Activated naive CD8-positive, alpha-beta T cell treated with anti-CD3 and anti-CD28 coated beads for 36 hours (primary cell): ENCODE measurements at regions not wholly inside any gene's neighbourhood (a gene's known extent, or its start where the extent isn't known, plus 50 kb on each side); places are given as distances from the start of the nearest gene placed in this dataset.

Experiments used
- DNase-seq: peaks from one replicate; pipeline ENCODE4 v3.0.0; 2021
- H3K27ac Mint-ChIP-seq: one replicate; pipeline ENCODE4 v1.8.0; 2022; ENCODE audit warnings: mild to moderate bottlenecking, moderate library complexity, mixed read lengths
- H3K27me3 Mint-ChIP-seq: one replicate; pipeline ENCODE4 v1.8.0; 2022; ENCODE audit warnings: mild to moderate bottlenecking, mixed read lengths
- H3K36me3 Mint-ChIP-seq: one replicate; pipeline ENCODE4 v1.8.0; 2021; ENCODE audit warnings: mild to moderate bottlenecking, mixed read lengths
- H3K4me1 Mint-ChIP-seq: one replicate; pipeline ENCODE4 v1.8.0; 2021; ENCODE audit warnings: mixed read lengths
- H3K4me3 Mint-ChIP-seq: one replicate; pipeline ENCODE4 v1.8.0; 2022; ENCODE audit warnings: mild to moderate bottlenecking, moderate library complexity, mixed read lengths
- H3K9me3 Mint-ChIP-seq: one replicate; pipeline ENCODE4 v1.8.0; 2022; ENCODE audit warnings: mixed read lengths

GRCh38 chr3:102258666-102259227 is 176.1 kb upstream of the ZPLD1 start:
- Mint-ChIP-seq H3K36me3 (no peaks in the 10 kb centered on the region), H3K27me3 (peaks cover 5% of the 10 kb centered on the region), H3K4me3 (no peak overlapping the region), H3K27ac (no peak overlapping the region), H3K4me1 (no peaks in the 10 kb centered on the region), H3K9me3 (no peaks in the 10 kb centered on the region)
- no peak for DNase-seq

GRCh38 chr3:102259663-102260062 is 175.2 kb upstream of the ZPLD1 start:
- H3K27me3 Mint-ChIP-seq: peaks cover 5% of the 10 kb centered on the region
- H3K9me3 Mint-ChIP-seq: no peaks in the 10 kb centered on the region

GRCh38 chr3:102265720-102266119 is 169.1 kb upstream of the ZPLD1 start:
- Mint-ChIP-seq H3K4me1 (no peaks in the 10 kb centered on the region), H3K9me3 (no peaks in the 10 kb centered on the region), H3K4me3 (no peak overlapping the region), H3K36me3 (no peaks in the 10 kb centered on the region), H3K27ac (no peak overlapping the region), H3K27me3 (peaks cover 9% of the 10 kb centered on the region)
- DNase-seq: no peak

More at GRCh38 chr3:102259663-102260062, 175.2 kb upstream of the ZPLD1 start:
- H3K4me3 Mint-ChIP-seq: no peak overlapping the region
- no peak overlapping the region for H3K27ac Mint-ChIP-seq
- H3K4me1 Mint-ChIP-seq: no peaks in the 10 kb centered on the region
- H3K36me3 Mint-ChIP-seq: no peaks in the 10 kb centered on the region
- DNase-seq: no peak

DNA sequence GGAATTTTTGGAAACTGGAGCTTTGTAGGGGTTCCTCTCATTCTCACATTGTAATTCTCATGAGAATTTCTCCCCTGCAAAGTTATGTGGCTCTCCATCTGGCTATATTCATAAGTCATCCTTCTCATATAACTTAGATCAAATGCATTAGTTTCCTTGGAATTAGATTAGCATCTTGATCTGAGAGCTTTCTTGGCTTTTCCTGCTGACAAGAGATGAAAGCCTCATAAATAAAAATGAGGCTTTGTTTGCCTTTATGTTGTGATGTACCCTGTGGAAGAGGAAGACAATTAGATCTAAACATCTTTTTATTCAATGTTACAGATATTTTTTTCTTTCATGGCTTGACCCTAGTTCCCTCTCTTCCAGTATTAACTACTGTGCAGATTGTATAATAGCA is 165.4 kb upstream of the ZPLD1 start:
- no peaks in the 10 kb centered on the region for H3K4me1 Mint-ChIP-seq
- peaks cover 2% of the 10 kb centered on the region for H3K9me3 Mint-ChIP-seq
- no peaks in the 10 kb centered on the region for H3K36me3 Mint-ChIP-seq
- no peak overlapping the region for H3K4me3 Mint-ChIP-seq
- no peak overlapping the region for H3K27ac Mint-ChIP-seq
- no peak for DNase-seq
- H3K27me3 Mint-ChIP-seq: peaks cover 4% of the 10 kb centered on the region

- no peak for DNase-seq
- Mint-ChIP-seq H3K9me3 (no peaks in the 10 kb centered on the region), H3K27me3 (peaks cover 4% of the 10 kb centered on the region), H3K36me3 (no peaks in the 10 kb centered on the region), H3K4me1 (no peaks in the 10 kb centered on the region), H3K27ac (no peak overlapping the region), H3K4me3 (no peak overlapping the region)
These were observed 144.6 kb upstream of the ZPLD1 start for GRCh38 chr3:102290241-102290640.

GRCh38 chr3:102295756-102296155 is 139.1 kb upstream of the ZPLD1 start:
- DNase-seq: no peak
- Mint-ChIP-seq H3K36me3 (no peaks in the 10 kb centered on the region), H3K4me3 (no peak overlapping the region), H3K27me3 (peaks cover 19% of the 10 kb centered on the region), H3K4me1 (peaks cover 2% of the 10 kb centered on the region), H3K27ac (no peak overlapping the region), H3K9me3 (no peaks in the 10 kb centered on the region)

DNA sequence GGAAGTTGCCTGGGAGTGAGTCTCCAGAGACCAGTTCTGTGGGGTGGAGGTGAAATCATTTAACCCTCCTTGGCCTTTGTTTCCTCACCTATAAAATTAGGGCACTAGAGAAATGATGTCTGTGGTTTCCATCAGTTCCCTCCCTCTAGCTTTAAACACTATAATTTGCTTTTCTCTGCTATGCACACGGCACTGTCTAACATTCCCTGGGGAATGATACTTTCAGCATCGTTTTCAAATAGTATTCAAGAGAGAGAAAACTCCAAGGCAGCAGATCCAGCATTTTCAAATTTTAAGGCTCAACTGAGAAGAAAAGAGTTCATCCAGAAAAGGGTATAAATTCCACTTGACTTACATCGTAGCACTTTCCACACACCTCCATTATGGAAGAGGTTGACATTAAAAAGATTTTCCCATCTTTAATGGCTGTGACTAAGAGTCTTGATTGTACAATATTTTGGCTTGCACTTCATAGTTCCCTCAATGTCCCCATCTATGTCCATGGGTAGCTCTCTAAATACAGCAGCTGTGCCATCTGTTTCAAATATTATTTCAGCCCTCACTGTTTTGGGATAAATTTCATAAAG is 137.7 kb upstream of the ZPLD1 start:
- Mint-ChIP-seq H3K9me3 (no peaks in the 10 kb centered on the region), H3K27me3 (peaks cover 19% of the 10 kb centered on the region), H3K27ac (no peak overlapping the region), H3K36me3 (no peaks in the 10 kb centered on the region), H3K4me1 (peaks cover 2% of the 10 kb centered on the region), H3K4me3 (no peak overlapping the region)
- no peak for DNase-seq

- Mint-ChIP-seq H3K36me3 (no peaks in the 10 kb centered on the region), H3K27me3 (peaks cover 25% of the 10 kb centered on the region), H3K4me3 (no peak overlapping the region), H3K27ac (no peak overlapping the region), H3K4me1 (peaks cover 2% of the 10 kb centered on the region), H3K9me3 (no peaks in the 10 kb centered on the region)
- DNase-seq: no peak
These were observed 135.5 kb upstream of the ZPLD1 start for GRCh38 chr3:102299125-102299877.

DNA sequence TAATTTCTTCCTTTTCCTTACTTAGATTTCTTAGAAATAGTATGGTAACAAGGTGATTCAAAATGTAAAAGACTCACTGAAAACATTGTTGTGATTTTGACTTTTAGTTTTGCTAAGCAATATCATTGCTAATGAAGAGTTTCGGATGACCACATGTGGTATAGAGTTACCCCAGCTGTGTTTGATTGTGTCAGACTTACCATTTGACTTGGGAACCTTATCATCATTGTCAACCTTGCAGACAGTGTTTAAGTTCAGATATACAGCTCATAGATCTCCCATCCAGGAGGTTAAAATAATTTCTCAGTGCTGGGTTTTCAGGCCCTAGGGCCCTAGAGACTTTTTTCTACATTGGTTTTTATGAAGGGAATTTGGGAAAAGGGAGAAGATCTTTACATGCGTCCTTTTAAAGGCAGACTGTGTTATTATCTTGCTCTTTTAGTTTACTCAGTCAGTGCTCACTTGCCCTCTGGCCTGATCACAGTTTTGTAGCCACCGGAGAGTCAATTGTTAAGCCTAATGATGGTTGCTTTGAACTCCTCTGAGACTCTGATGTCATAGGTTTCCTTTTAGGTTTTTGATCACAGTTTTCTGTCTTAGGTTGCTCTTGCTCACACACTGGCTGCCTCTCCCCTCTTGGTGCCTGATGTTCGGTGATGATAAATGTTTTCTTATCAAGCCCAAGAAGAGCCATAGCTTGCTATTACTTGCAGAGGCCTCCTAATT is 133.5 kb upstream of the ZPLD1 start:
- Mint-ChIP-seq H3K36me3 (no peaks in the 10 kb centered on the region), H3K27me3 (peaks cover 19% of the 10 kb centered on the region), H3K27ac (no peak overlapping the region), H3K9me3 (no peaks in the 10 kb centered on the region), H3K4me3 (no peak overlapping the region), H3K4me1 (peaks cover 2% of the 10 kb centered on the region)
- no peak for DNase-seq

DNA sequence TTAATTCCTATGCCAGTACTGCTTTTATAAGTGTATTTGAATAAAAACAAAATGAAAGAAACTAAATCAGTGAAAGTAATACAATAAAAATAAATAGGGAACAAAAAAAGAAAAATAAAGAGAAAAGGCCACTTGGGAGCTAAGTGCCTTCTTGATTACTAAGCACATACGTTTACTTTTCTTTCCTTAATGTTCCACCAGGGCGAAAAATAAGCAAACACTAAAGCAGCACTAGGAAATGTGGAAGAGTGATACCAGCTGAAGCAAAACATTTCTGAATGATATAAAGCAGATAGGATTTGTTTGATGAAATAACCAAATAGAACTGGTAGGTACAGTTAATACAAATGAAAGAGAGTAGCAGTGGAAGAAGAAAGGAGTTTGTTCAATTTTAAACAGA is 132.8 kb upstream of the ZPLD1 start:
- no peak overlapping the region for H3K27ac Mint-ChIP-seq
- no peak overlapping the region for H3K4me3 Mint-ChIP-seq
- H3K27me3 Mint-ChIP-seq: peaks cover 15% of the 10 kb centered on the region
- H3K36me3 Mint-ChIP-seq: no peaks in the 10 kb centered on the region
- H3K4me1 Mint-ChIP-seq: peaks cover 2% of the 10 kb centered on the region
- no peaks in the 10 kb centered on the region for H3K9me3 Mint-ChIP-seq
- no peak for DNase-seq

DNA sequence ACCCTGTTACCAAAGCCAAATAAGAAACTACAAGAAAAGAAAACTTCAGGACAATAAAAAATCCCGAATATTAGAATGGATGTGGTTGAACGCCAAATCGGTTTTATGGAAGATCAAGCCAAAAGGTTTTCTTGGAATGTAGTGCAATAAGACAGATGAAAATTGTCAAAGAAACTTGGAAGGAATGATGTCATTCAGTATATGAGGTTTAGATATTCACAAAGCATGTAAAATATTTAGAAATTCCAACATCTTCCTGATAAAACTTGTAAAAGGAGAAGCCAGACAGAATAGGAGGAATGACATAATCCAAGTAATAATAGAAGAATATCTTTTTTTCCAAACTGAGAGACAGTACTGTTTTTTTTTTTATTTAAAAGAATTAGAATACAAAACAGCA is 130.3 kb upstream of the ZPLD1 start:
- Mint-ChIP-seq H3K4me1 (no peaks in the 10 kb centered on the region), H3K9me3 (no peaks in the 10 kb centered on the region)

GRCh38 chr3:102307442-102307841 is 127.4 kb upstream of the ZPLD1 start:
- Mint-ChIP-seq H3K9me3 (no peaks in the 10 kb centered on the region), H3K27me3 (peaks cover 13% of the 10 kb centered on the region), H3K4me3 (no peak overlapping the region), H3K4me1 (no peaks in the 10 kb centered on the region), H3K36me3 (no peaks in the 10 kb centered on the region), H3K27ac (no peak overlapping the region)
- DNase-seq: no peak

More for the DNA sequence above, 130.3 kb upstream of the ZPLD1 start:
- Mint-ChIP-seq H3K4me3 (no peak overlapping the region), H3K27me3 (peaks cover 7% of the 10 kb centered on the region), H3K27ac (no peak overlapping the region), H3K36me3 (no peaks in the 10 kb centered on the region)
- no peak for DNase-seq

DNA sequence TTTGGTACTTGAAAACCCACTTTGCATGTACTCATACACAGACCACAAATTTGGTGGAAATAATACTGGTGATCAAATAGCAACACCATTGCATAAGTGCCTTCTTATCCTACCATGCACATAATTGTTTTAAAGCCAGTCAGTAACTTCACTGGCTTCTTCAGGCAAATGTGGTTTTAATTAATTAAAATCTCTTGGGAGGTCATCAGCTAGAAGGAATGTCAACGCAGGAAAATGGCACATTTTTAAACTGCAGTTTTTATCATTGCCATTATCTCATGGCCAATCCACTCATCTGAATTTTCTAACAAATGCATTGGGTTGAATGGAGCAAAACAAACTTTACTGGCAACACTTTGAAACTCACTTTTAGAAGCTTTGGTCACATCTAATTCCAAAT is 105.7 kb upstream of the ZPLD1 start:
- Mint-ChIP-seq H3K4me1 (no peaks in the 10 kb centered on the region), H3K9me3 (no peaks in the 10 kb centered on the region), H3K27ac (no peak overlapping the region), H3K27me3 (peaks cover 11% of the 10 kb centered on the region), H3K36me3 (no peaks in the 10 kb centered on the region), H3K4me3 (no peak overlapping the region)
- DNase-seq: no peak

DNA sequence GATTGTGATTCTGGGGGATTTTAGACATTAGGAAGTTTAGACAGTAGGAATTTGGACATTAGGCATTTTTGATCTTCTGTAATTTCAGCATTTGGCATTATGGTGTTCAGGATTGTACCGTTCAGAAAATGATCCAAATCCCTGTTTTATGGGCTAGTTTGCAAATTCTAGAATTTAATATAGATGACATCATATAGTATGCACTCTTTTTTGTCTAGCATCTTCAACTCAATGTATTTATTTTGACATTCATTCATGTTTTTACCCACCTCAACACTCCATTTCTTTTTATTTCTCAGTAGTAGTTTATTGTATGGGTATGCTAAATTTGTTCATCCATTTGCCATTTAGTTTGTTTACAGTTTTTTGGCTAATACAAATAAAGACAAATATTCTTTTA is 105.3 kb upstream of the ZPLD1 start:
- Mint-ChIP-seq H3K36me3 (no peaks in the 10 kb centered on the region), H3K9me3 (no peaks in the 10 kb centered on the region), H3K4me3 (no peak overlapping the region), H3K27ac (no peak overlapping the region), H3K27me3 (peaks cover 11% of the 10 kb centered on the region), H3K4me1 (no peaks in the 10 kb centered on the region)
- no peak for DNase-seq

DNA sequence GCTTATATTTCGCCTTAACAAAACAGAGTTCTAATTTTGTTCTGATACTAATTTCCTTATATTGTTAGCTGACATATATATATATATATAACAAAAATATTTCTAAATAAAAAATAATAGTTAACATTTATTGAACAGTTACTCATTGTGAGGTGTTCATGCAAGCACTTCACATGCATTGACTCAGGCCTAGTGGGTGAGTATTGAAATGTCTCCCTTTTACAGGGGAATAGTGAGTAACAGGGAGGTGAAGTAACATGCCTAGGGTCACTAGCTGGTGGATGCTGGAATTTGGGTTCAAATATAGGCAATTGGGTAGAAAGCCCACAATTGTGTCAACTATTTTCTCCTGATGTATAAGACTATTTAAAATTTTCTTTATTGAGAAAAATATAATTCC is 102.6 kb upstream of the ZPLD1 start:
- Mint-ChIP-seq H3K27ac (no peak overlapping the region), H3K9me3 (no peaks in the 10 kb centered on the region), H3K36me3 (no peaks in the 10 kb centered on the region), H3K27me3 (peaks cover 11% of the 10 kb centered on the region), H3K4me3 (no peak overlapping the region), H3K4me1 (no peaks in the 10 kb centered on the region)
- DNase-seq: no peak
